Caco-2 (cell line): ENCODE measurements at regions not wholly inside any gene's neighbourhood (a gene's known extent, or its start where the extent isn't known, plus 50 kb on each side); places are given as distances from the start of the nearest gene placed in this dataset.

Experiments
- BruUV-seq: library from RNA; stranded (reverse); fragments of 400-500 nt; replicated peaks from 2 replicates; lab custom pipeline; 2021; lab: Mats Ljungman, UMichigan
- CTCF ChIA-PET: fragments of 300-600 bp; sonication (Branson Sonifier 250); formaldehyde crosslinking; loops from one replicate; lab custom pipeline; 2022; ENCODE audit warnings: antibody characterized with exemption; lab: Charles Lee
- POLR2A ChIA-PET: fragments of 300-600 bp; sonication (Branson Sonifier 250); formaldehyde crosslinking; loops from one replicate; lab custom pipeline; 2022; ENCODE audit warnings: antibody characterized with exemption; lab: Charles Lee
- DNase-seq, 2 experiments: peaks; one replicate each; pipeline versions ENCODE4 v3.0.0 to v3.0.0-alpha.2; 2020 to 2022
- H3K27me3 ChIP-seq: replicated peaks from 2 replicates; pipeline ENCODE4 v1.6.0; 2011; ENCODE audit warnings: low read length; ENCODE audit not compliant: control insufficient read depth, insufficient read depth
- H3K36me3 ChIP-seq: 2 replicates; pipeline ENCODE4 v1.5.1; 2011; ENCODE audit warnings: low read length; ENCODE audit not compliant: control insufficient read depth, insufficient read depth
- H3K4me1 ChIP-seq: fragments of 250-450 bp; sonication (Bioruptor Pico); 2 replicates; pipeline ENCODE4 v1.5.1; 2020; ENCODE audit warnings: mild to moderate bottlenecking
- H3K4me3 ChIP-seq: 2 replicates; pipeline ENCODE4 v1.5.1; 2011; ENCODE audit warnings: low read depth, mild to moderate bottlenecking, control low read depth, low read length
- H3K9me3 ChIP-seq: fragments of 250-450 bp; sonication (Bioruptor Pico); 2 replicates; pipeline ENCODE4 v1.5.1; 2020; ENCODE audit warnings: mild to moderate bottlenecking, moderate library complexity
- H3K27ac Mint-ChIP-seq: one replicate; pipeline ENCODE4 v1.8.0; 2022; ENCODE audit warnings: mixed read lengths; ENCODE audit not compliant: unreplicated experiment
- H3K27me3 Mint-ChIP-seq: one replicate; pipeline ENCODE4 v1.8.0; 2022; ENCODE audit warnings: mixed read lengths; ENCODE audit not compliant: insufficient read depth, unreplicated experiment
- H3K36me3 Mint-ChIP-seq: one replicate; pipeline ENCODE4 v1.8.0; 2022; ENCODE audit warnings: mild to moderate bottlenecking, mixed read lengths; ENCODE audit not compliant: insufficient read depth, unreplicated experiment
- H3K4me1 Mint-ChIP-seq: one replicate; pipeline ENCODE4 v1.8.0; 2022; ENCODE audit warnings: low read depth, mixed read lengths; ENCODE audit not compliant: unreplicated experiment
- H3K4me3 Mint-ChIP-seq: one replicate; pipeline ENCODE4 v1.8.0; 2022; ENCODE audit warnings: mild to moderate bottlenecking, moderate library complexity, mixed read lengths; ENCODE audit not compliant: unreplicated experiment
- H3K9me3 Mint-ChIP-seq: one replicate; pipeline ENCODE4 v1.8.0; 2022; ENCODE audit warnings: mixed read lengths; ENCODE audit not compliant: unreplicated experiment
- intact Hi-C: fragments of 100-400 bp; cut with micrococcal nuclease; formaldehyde crosslinking; loops from one replicate; pipeline ENCODE4 v1.10.0; 2022; ENCODE audit not compliant: unreplicated experiment
- TF ChIP-seq, protein P1 (sequence below), 2 experiments: fragments of 200-600 bp in 1 of 2; IDR thresholded peaks; 1 replicate in 1 of 2; 2 replicates in 1 of 2; pipeline versions ENCODE4 v1.5.1 to v1.8.0; 2011 to 2022; ENCODE audit warnings: antibody characterized with exemption in 1 of 2, control low read depth in 1 of 2, inconsistent platforms in 1 of 2, low read depth in 1 of 2, low read length in 1 of 2, mild to moderate bottlenecking in 1 of 2, moderate library complexity in 1 of 2; ENCODE audit not compliant: insufficient read depth in 1 of 2, severe bottlenecking in 1 of 2, unreplicated experiment in 1 of 2

DNA sequence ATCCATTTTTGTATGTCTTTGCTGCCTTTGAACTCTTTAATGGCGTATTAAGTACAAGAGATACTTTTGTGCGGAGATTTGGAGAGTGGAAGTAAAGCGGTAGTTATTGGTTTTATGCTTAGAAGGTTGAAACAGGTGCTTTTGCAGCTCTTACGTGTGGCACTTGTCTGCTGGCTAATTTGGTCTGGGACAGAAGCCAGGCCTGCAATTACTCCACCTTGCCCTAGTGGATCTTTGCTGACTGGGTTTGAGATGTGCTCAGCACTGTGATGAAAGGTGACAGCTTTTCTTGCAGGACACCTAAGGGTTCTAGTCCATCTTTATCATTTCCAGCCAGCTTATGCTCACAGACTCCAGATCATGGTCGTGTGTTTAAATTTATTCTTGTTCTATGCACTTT, 252.5 kb downstream of the RPL10L start:
- Histone ChIP-seq H3K9me3 (no peaks in the 10 kb centered on the region), H3K4me3 (no peak overlapping the region), H3K36me3 (no peaks in the 10 kb centered on the region), H3K27me3 (no peaks in the 10 kb centered on the region), H3K4me1 (no peaks in the 10 kb centered on the region)
- ChIA-PET POLR2A (no interaction called here), CTCF (no interaction called here)
- Mint-ChIP-seq H3K9me3 (no peaks in the 10 kb centered on the region), H3K36me3 (no peaks in the 10 kb centered on the region), H3K27me3 (no peaks in the 10 kb centered on the region), H3K4me1 (no peaks in the 10 kb centered on the region), H3K4me3 (no peak overlapping the region), H3K27ac (no peak overlapping the region)
- TF ChIP-seq, protein P1, sequence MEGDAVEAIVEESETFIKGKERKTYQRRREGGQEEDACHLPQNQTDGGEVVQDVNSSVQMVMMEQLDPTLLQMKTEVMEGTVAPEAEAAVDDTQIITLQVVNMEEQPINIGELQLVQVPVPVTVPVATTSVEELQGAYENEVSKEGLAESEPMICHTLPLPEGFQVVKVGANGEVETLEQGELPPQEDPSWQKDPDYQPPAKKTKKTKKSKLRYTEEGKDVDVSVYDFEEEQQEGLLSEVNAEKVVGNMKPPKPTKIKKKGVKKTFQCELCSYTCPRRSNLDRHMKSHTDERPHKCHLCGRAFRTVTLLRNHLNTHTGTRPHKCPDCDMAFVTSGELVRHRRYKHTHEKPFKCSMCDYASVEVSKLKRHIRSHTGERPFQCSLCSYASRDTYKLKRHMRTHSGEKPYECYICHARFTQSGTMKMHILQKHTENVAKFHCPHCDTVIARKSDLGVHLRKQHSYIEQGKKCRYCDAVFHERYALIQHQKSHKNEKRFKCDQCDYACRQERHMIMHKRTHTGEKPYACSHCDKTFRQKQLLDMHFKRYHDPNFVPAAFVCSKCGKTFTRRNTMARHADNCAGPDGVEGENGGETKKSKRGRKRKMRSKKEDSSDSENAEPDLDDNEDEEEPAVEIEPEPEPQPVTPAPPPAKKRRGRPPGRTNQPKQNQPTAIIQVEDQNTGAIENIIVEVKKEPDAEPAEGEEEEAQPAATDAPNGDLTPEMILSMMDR (IDR thresholded peaks at IDR 0.05; ENCODE audit: insufficient read depth in 1 of 2, low read depth in 1 of 2, low read length in 1 of 2, severe bottlenecking in 1 of 2, unreplicated experiment in 1 of 2) = no peak
- DNase-seq = no peak
- intact Hi-C loops = no loop called here
- BruUV-seq = no TSS peak

DNA sequence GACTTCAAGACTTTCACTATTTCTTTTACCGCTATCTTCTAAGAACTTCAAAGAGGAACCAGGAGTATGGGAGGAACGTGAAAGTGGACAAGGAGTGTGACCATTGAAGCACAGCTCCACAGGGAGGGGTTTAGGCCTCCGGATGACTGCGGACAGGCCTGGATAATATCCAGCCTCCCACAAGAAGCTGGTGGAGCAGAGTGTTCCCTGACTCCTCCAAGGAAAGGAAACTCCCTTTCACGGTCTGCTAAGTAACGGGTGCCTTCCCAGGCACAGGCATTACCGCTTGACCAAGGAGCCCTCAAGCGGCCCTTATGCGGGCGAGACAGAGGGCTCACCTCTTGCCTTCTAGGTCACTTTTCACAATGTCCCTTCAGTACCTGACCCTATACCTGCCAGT, 267.0 kb downstream of the RPL10L start:
- Histone ChIP-seq H3K36me3 (no peaks in the 10 kb centered on the region), H3K27me3 (no peaks in the 10 kb centered on the region), H3K4me1 (0 out of 2 replicates have a peak, but pooled peaks cover 5% of the 10 kb centered on the region), H3K4me3 (no peak overlapping the region), H3K9me3 (no peaks in the 10 kb centered on the region)
- POLR2A ChIA-PET = no interaction called here
- no peak for DNase-seq
- no peak overlapping the region for H3K27ac Mint-ChIP-seq
- TF ChIP-seq, protein P1 (IDR thresholded peaks at IDR 0.05; ENCODE audit: insufficient read depth in 1 of 2, low read depth in 1 of 2, low read length in 1 of 2, severe bottlenecking in 1 of 2, unreplicated experiment in 1 of 2) = no peak
- H3K9me3 Mint-ChIP-seq = no peaks in the 10 kb centered on the region
- no peaks in the 10 kb centered on the region for H3K27me3 Mint-ChIP-seq
- BruUV-seq = no TSS peak
- H3K36me3 Mint-ChIP-seq = no peaks in the 10 kb centered on the region
- no peak overlapping the region for H3K4me3 Mint-ChIP-seq
- no peaks in the 10 kb centered on the region for H3K4me1 Mint-ChIP-seq
- CTCF ChIA-PET = no interaction called here
- intact Hi-C loops = no loop called here

DNA sequence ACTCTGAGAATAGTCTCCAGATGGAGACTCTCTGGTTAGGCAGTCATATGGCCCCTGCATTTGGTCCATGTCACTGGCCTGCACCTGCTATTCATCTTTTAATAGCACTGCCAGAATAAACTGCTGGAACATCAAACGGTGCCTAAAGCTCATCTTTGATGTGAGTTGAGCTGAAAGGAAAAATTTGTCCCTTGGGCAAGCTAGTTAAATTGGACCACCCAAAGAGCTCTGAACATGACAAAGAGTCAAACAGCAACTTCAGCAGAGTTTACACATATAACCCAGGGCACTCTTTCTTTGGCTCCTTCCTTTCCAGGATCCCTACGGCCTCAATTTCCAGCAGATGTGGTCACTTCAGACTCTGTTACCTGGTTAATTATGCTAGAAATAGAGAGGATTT, 269.9 kb downstream of the RPL10L start:
- no peak overlapping the region for H3K27ac Mint-ChIP-seq
- intact Hi-C loops = no loop called here
- CTCF ChIA-PET = no interaction called here
- H3K27me3 ChIP-seq = no peaks in the 10 kb centered on the region
- BruUV-seq = no TSS peak
- no peaks in the 10 kb centered on the region for H3K36me3 Mint-ChIP-seq
- POLR2A ChIA-PET = no interaction called here
- H3K27me3 Mint-ChIP-seq = no peaks in the 10 kb centered on the region
- H3K4me3 Mint-ChIP-seq = no peak overlapping the region
- H3K9me3 Mint-ChIP-seq = no peaks in the 10 kb centered on the region
- no peak overlapping the region for H3K4me3 ChIP-seq
- 0 out of 2 replicates have a peak, but pooled peaks cover 4% of the 10 kb centered on the region for H3K4me1 ChIP-seq
- no peaks in the 10 kb centered on the region for H3K4me1 Mint-ChIP-seq
- no peak for DNase-seq
- TF ChIP-seq, protein P1 (IDR thresholded peaks at IDR 0.05; ENCODE audit: insufficient read depth in 1 of 2, low read depth in 1 of 2, low read length in 1 of 2, severe bottlenecking in 1 of 2, unreplicated experiment in 1 of 2) = no peak
- no peaks in the 10 kb centered on the region for H3K36me3 ChIP-seq
- H3K9me3 ChIP-seq = no peaks in the 10 kb centered on the region
